Neural cell (in vitro differentiated cells): ENCODE measurements at regions not wholly inside any gene's neighbourhood (a gene's known extent, or its start where the extent isn't known, plus 50 kb on each side); places are given as distances from the start of the nearest gene placed in this dataset.

ENCODE experiments used
- CTCF ChIP-seq: fragments of 450-650 bp; IDR thresholded peaks from 2 replicates; pipeline ENCODE4 v1.5.1; 2014; ENCODE audit warnings: antibody characterized with exemption, mild to moderate bottlenecking, moderate library complexity; ENCODE audit not compliant: poor library complexity, severe bottlenecking
- EZH2 ChIP-seq: fragments of 200-600, 300-800 bp; shearing (Covaris generic), sonication (generic); IDR thresholded peaks from 2 replicates; pipeline ENCODE4 v1.6.1; 2014; ENCODE audit warnings: antibody characterized with exemption, low read length, borderline replicate concordance, mild to moderate bottlenecking; ENCODE audit not compliant: insufficient read depth, poor library complexity, severe bottlenecking
- RAD21 ChIP-seq: fragments of 450-650 bp; conservative IDR thresholded peaks from 2 replicates; pipeline ENCODE4 v1.6.1; 2014; ENCODE audit warnings: antibody characterized with exemption, mild to moderate bottlenecking, moderate library complexity

GRCh38 chr9:110126986-110127864 lies 80.7 kb downstream of the C9orf152 start:
- TF ChIP-seq CTCF (no peak), EZH2 (no peak), RAD21 (no peak)
